ENCODE measurements at regions not wholly inside any gene's neighbourhood (a gene's known extent, or its start where the extent isn't known, plus 50 kb on each side); places are given as distances from the start of the nearest gene placed in this dataset.

GRCh38 chr16:86810062-86810461 is 231.7 kb downstream of the FOXL1 start:
- DNase-seq (no peak), FAIRE-seq (no peak)
- H3K4me3 ChIP-seq (ENCODE audit: low read length in 3 of 3) = no peak overlapping the region
- H3K4me1 ChIP-seq (ENCODE audit: control insufficient read depth in 2 of 3, insufficient read depth in 2 of 3, low read depth in 1 of 3, low read length in 3 of 3) = no peaks in the 10 kb centered on the region
- H3K9me3 ChIP-seq (ENCODE audit: control insufficient read depth in 2 of 3, insufficient read depth in 1 of 3, low read length in 3 of 3) = no peaks in the 10 kb centered on the region
- H3K36me3 ChIP-seq (ENCODE audit: control insufficient read depth in 2 of 3, insufficient read depth in 3 of 3, low read length in 3 of 3) = no peaks in the 10 kb centered on the region
- no peak for TF ChIP-seq CTCF (IDR thresholded peaks at IDR 0.05; ENCODE audit: borderline replicate concordance, extremely low read depth, insufficient read depth)
- intact Hi-C loops (cut with DNase I) = no loop called here
- H3K9ac ChIP-seq (ENCODE audit: low read length in 3 of 3) = no peak overlapping the region
- no peaks in the 10 kb centered on the region for H3K27me3 ChIP-seq (ENCODE audit: control insufficient read depth, insufficient read depth, low read length)
- no peak overlapping the region for H3K27ac ChIP-seq (ENCODE audit: low read depth in 2 of 2, low read length in 2 of 2)

DNA sequence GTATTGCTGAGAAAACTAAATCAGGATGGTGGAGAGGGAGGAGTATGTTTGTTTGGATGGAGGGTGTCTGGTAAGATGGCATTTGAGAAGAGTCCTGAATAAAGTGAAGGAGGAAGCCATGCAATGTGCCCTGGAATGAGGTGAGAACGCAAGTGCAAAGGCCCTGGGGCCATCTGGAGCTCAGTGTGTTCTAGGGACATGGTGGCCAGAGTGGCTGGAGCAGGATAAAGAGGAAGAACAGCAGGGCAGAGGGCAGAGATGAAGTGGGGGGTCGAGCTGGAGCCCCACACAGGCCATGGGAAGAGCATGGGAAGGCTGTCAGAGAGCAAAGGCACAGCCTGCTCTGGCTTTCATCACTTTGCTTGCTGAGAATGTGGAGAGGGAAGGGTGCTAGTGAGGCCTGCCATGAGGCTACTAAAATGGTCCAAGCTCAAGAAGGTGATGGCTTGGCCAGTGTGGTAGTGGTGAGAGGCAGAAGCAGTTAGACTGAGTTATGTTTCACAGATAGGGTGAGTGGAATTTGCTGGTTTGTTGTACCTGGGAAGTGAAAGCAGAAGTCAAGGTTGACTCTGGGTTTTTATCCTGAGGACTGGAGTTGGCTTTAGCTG is 234.1 kb downstream of the FOXL1 start:
- Histone ChIP-seq H3K9me3 (ENCODE audit: control insufficient read depth in 2 of 3, insufficient read depth in 1 of 3, low read length in 3 of 3) (no peaks in the 10 kb centered on the region), H3K9ac (ENCODE audit: low read length in 3 of 3) (no peak overlapping the region), H3K36me3 (ENCODE audit: control insufficient read depth in 2 of 3, insufficient read depth in 3 of 3, low read length in 3 of 3) (no peaks in the 10 kb centered on the region), H3K27me3 (ENCODE audit: control insufficient read depth, insufficient read depth, low read length) (no peaks in the 10 kb centered on the region), H3K27ac (ENCODE audit: low read depth in 2 of 2, low read length in 2 of 2) (no peak overlapping the region), H3K4me1 (ENCODE audit: control insufficient read depth in 2 of 3, insufficient read depth in 2 of 3, low read depth in 1 of 3, low read length in 3 of 3) (no peaks in the 10 kb centered on the region), H3K4me3 (ENCODE audit: low read length in 3 of 3) (no peak overlapping the region)
- TF ChIP-seq CTCF (IDR thresholded peaks at IDR 0.05; ENCODE audit: borderline replicate concordance, extremely low read depth, insufficient read depth) = no peak
- intact Hi-C loops (cut with DNase I) = no loop called here
- DNase-seq (no peak), FAIRE-seq (no peak)

- intact Hi-C loops (cut with DNase I) = no loop called here
- Histone ChIP-seq H3K36me3 (ENCODE audit: control insufficient read depth in 2 of 3, insufficient read depth in 3 of 3, low read length in 3 of 3) (no peaks in the 10 kb centered on the region), H3K9me3 (ENCODE audit: control insufficient read depth in 2 of 3, insufficient read depth in 1 of 3, low read length in 3 of 3) (no peaks in the 10 kb centered on the region), H3K9ac (ENCODE audit: low read length in 3 of 3) (no peak overlapping the region), H3K4me1 (ENCODE audit: control insufficient read depth in 2 of 3, insufficient read depth in 2 of 3, low read depth in 1 of 3, low read length in 3 of 3) (no peaks in the 10 kb centered on the region), H3K27me3 (ENCODE audit: control insufficient read depth, insufficient read depth, low read length) (no peaks in the 10 kb centered on the region), H3K27ac (ENCODE audit: low read depth in 2 of 2, low read length in 2 of 2) (no peak overlapping the region), H3K4me3 (ENCODE audit: low read length in 3 of 3) (no peak overlapping the region)
- DNase-seq (no peak), FAIRE-seq (no peak)
- no peak for TF ChIP-seq CTCF (IDR thresholded peaks at IDR 0.05; ENCODE audit: borderline replicate concordance, extremely low read depth, insufficient read depth)
These were observed 235.9 kb downstream of the FOXL1 start for GRCh38 chr16:86814256-86814655.

All from kidney (tissue), 13 donors.